Ovary (tissue), 3 donors: ENCODE measurements at regions not wholly inside any gene's neighbourhood (a gene's known extent, or its start where the extent isn't known, plus 50 kb on each side); places are given as distances from the start of the nearest gene placed in this dataset.

Experiments used
- CTCF ChIP-seq, 3 donors: fragments of 450-650 bp in 2 of 3; fragments of 200-600 bp in 1 of 3; IDR thresholded peaks; one replicate each; pipeline versions ENCODE4 v1.5.1 to v1.8.0; 2016 to 2022; ENCODE audit warnings: antibody characterized with exemption in 3 of 3, mild to moderate bottlenecking in 1 of 3
- EP300 ChIP-seq: sonication (generic); formaldehyde crosslinking; IDR thresholded peaks from one replicate; pipeline ENCODE4 v1.6.1; 2017; ENCODE audit warnings: antibody characterized with exemption
- POLR2A ChIP-seq: fragments of 450-650 bp; IDR thresholded peaks from one replicate; pipeline ENCODE4 v1.6.1; 2017; ENCODE audit warnings: antibody characterized with exemption, mild to moderate bottlenecking, moderate library complexity
- donor health status: DM: no; HTN: no; CAD: no.

- TF ChIP-seq CTCF (IDR thresholded peaks at IDR 0.05) (no peak), POLR2A (no peak), EP300 (no peak)
Observed at GRCh38 chr4:180615746-180616145, 1627.5 kb upstream of the TENM3 start.
